AG10803 (cell line): ENCODE measurements at regions not wholly inside any gene's neighbourhood (a gene's known extent, or its start where the extent isn't known, plus 50 kb on each side); places are given as distances from the start of the nearest gene placed in this dataset.

Experiments
- DNase-seq: peaks from one replicate; pipeline ENCODE4 v3.0.0; 2010; ENCODE audit warnings: low read depth
- H3K4me3 ChIP-seq: 2 replicates; pipeline ENCODE4 v1.5.1; 2011; ENCODE audit warnings: mild to moderate bottlenecking, low read length, control low read depth
- TF ChIP-seq, protein P1 (sequence below): conservative IDR thresholded peaks from 2 replicates; pipeline ENCODE4 v1.5.1; 2011; ENCODE audit warnings: mild to moderate bottlenecking, low read length, control low read depth, inconsistent platforms

GRCh38 chr14:103186909-103187586 is 63.8 kb downstream of the TNFAIP2 start:
- DNase-seq = no peak
- H3K4me3 ChIP-seq = no peak overlapping the region
- TF ChIP-seq, protein P1, sequence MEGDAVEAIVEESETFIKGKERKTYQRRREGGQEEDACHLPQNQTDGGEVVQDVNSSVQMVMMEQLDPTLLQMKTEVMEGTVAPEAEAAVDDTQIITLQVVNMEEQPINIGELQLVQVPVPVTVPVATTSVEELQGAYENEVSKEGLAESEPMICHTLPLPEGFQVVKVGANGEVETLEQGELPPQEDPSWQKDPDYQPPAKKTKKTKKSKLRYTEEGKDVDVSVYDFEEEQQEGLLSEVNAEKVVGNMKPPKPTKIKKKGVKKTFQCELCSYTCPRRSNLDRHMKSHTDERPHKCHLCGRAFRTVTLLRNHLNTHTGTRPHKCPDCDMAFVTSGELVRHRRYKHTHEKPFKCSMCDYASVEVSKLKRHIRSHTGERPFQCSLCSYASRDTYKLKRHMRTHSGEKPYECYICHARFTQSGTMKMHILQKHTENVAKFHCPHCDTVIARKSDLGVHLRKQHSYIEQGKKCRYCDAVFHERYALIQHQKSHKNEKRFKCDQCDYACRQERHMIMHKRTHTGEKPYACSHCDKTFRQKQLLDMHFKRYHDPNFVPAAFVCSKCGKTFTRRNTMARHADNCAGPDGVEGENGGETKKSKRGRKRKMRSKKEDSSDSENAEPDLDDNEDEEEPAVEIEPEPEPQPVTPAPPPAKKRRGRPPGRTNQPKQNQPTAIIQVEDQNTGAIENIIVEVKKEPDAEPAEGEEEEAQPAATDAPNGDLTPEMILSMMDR = no peak

GRCh38 chr14:103187911-103188310 is 64.7 kb downstream of the TNFAIP2 start:
- TF ChIP-seq, protein P1 = no peak
- DNase-seq = no peak

DNA sequence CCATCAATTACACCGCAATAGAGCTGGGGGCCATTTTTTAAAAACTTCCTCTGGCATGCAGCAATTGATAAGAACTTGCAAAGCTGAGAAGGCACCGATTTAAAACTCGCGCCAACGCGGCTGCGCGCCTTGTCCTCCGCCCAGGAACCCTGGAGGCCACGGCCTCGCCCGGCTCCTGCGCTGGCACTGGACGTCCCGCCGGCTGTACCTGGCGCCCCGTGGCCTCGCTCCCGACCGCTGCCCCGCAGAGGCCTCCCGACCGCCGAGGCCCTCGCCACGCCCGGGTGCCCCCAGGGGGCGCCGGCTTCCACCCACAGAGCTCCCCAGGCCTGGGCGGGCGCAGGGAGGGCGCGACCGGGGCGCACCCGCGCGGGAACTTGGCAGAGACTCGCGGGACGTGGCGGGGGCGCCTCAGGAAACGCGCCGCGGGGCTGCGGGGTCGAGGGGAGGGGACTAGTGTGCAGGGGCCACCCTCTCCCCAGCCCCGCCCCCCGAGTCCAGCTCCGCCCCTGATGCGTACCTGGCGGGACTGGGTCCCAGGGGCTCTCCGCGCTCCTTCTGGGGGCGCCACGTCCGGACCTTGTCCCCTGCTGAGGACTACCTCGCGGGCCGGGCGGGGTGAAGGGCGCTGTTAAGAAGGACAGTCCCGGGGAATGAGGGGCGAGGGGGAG is 65.7 kb downstream of the TNFAIP2 start:
- TF ChIP-seq, protein P1 = no peak; the same call in 1 of the 2 replicates
- DNase-seq = peak; percentile 29
- peak overlapping the region; percentile 50 for H3K4me3 ChIP-seq

More at GRCh38 chr14:103187911-103188310, 64.7 kb downstream of the TNFAIP2 start:
- H3K4me3 ChIP-seq = no peak overlapping the region

DNA sequence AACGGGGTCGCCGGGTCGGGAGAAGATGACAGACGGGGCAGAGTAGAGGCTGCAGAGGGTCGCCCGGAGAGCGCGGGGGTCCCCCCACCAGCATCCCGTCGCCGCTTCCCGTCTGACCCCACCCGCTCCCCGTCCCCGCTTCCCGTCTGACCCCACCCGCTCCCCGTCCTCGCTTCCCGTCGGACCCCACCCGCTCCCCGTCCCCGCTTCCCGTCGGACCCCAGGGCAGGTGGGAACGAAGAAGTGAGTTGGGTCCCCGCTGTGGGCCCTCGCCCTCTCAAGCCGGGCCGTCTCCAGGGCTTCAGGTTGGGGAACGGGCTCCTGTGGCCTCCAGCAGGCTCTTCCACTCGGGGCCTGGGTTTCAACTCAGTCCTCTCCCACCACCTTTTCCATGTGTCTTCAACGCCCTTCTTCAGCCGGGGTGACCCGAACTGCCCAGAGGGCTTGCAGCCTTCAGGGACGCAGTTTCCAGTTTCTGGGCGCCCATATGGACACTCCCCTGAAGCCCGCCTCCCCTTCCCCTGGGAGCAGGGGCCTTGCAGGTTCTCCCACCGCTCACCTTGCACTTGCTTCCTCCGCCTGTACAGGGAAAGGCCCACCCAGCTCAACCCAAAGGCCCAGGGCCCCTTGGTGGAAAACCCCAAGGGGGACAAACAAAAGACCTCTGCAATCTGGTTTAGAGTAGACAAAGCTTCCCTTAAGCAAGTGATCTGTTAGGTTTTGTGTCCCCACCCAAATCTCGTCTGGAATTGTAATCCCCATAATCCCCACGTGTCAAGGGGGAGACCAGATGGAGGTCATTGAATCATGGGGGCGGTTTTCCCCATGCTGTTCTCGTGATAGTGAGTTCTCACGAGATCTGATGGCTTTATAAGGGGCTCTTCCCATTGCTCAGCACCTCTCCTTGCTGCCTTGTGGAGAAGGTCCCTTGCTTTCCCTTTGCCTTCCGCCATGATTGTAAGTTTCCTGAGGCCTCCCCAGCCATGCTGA is 66.5 kb downstream of the TNFAIP2 start:
- DNase-seq = no peak
- H3K4me3 ChIP-seq = peak overlapping the region; percentile 50; the same call in 1 of the 2 replicates
- TF ChIP-seq, protein P1 = no peak

GRCh38 chr14:103190741-103191140 is 67.5 kb downstream of the TNFAIP2 start:
- DNase-seq = no peak
- no peak overlapping the region for H3K4me3 ChIP-seq
- TF ChIP-seq, protein P1 = no peak

GRCh38 chr14:103191844-103192243 is 68.6 kb downstream of the TNFAIP2 start:
- H3K4me3 ChIP-seq = no peak overlapping the region
- TF ChIP-seq, protein P1 = no peak
- peak; percentile 29 for DNase-seq
